RWPE1 (cell line): ENCODE measurements at regions not wholly inside any gene's neighbourhood (a gene's known extent, or its start where the extent isn't known, plus 50 kb on each side); places are given as distances from the start of the nearest gene placed in this dataset.
A peak's percentile ranks its signal among the peaks of the same experiment; 100 is the strongest.

ENCODE experiments used
- CTCF ChIA-PET: fragments of 350-600 bp; sonication (Branson Sonifier 250); formaldehyde crosslinking; extraction: SDS; loops from one replicate; lab custom pipeline; 2021; lab: Yijun Ruan, JAX
- POLR2A ChIA-PET: fragments of 400-600 bp; formaldehyde crosslinking; extraction: SDS; loops from one replicate; lab custom pipeline; 2020; ENCODE audit warnings: antibody characterized with exemption; ENCODE audit not compliant: low non-redundant PET; lab: Yijun Ruan, JAX
- DNase-seq: peaks from one replicate; pipeline ENCODE4 v3.0.0; 2012; ENCODE audit warnings: low spot score
- H3K27ac ChIP-seq: fragments of 450-650 bp; 2 replicates; pipeline ENCODE4 v1.5.1; 2017
- TF ChIP-seq, protein P1 (sequence below): fragments of 450-650 bp; conservative IDR thresholded peaks from 2 replicates; pipeline ENCODE4 v1.5.1; 2017; ENCODE audit warnings: low read depth, mild to moderate bottlenecking

DNA sequence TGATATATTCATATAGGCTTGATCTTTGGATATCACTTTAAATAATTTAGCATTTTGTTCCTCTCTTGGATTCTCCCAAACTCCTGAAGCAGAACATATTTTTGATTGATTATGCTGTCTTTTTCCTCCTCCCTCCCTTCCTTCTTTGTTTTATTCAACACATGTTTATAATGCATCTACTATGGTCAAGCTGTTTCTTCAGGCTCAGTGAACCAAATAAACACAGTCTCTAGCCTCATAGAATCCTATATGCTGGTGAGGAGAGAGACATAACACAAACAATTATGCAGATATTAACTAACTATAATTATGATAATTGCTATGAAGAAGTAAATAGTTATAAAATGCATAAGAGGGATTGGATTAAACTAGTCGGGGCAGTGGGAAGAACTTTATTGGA lies 1023.6 kb upstream of the RAG2 start:
- DNase-seq: no peak
- ChIA-PET CTCF (interaction anchor here (0.7 kb wide), 1 partner anchor 264 kb away, joined by 3 read pairs; no protein-coding TSS in a partner anchor), POLR2A (no interaction called here)
- no peak overlapping the region for H3K27ac ChIP-seq
- TF ChIP-seq, protein P1, sequence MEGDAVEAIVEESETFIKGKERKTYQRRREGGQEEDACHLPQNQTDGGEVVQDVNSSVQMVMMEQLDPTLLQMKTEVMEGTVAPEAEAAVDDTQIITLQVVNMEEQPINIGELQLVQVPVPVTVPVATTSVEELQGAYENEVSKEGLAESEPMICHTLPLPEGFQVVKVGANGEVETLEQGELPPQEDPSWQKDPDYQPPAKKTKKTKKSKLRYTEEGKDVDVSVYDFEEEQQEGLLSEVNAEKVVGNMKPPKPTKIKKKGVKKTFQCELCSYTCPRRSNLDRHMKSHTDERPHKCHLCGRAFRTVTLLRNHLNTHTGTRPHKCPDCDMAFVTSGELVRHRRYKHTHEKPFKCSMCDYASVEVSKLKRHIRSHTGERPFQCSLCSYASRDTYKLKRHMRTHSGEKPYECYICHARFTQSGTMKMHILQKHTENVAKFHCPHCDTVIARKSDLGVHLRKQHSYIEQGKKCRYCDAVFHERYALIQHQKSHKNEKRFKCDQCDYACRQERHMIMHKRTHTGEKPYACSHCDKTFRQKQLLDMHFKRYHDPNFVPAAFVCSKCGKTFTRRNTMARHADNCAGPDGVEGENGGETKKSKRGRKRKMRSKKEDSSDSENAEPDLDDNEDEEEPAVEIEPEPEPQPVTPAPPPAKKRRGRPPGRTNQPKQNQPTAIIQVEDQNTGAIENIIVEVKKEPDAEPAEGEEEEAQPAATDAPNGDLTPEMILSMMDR: no peak

DNA sequence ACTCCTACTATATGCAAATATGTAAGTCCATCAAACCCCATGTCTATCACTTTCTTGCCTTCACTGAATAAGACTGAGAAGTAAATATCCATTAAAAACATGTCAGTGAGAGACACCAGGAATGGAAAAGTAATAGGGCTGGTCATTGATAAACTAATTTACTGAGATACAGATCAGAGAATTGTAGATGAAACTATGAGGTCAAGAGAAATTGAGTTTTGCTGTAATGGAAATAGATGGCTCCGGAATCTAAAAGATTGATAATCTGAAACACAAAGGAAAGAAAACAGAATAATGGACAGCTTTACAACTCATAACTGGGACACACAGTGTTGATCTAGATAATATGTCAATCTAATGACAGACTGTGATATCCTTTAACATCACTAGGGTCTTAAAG lies 1018.3 kb upstream of the RAG2 start:
- CTCF ChIA-PET: no interaction called here
- no peak for DNase-seq
- TF ChIP-seq, protein P1: no peak
- POLR2A ChIA-PET: no interaction called here
- no peak overlapping the region for H3K27ac ChIP-seq

DNA sequence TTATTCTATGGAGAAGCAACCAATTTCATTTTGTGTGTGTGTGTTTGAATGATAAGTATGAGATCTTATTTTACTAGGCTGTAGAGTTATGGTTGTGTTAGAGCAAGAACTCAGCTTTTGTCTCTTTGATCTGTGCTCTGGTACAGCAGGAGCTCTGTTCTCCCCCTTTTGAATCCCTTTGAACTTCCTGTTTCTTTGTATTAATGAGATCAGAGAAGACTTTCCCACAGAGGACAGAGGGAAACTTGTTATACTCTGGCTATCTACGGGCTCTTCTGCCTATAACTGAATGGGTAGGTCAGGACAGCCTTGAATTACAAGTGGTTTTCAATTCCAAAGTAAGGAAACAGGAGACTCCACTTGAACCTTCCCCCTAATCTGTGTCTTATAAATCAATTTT lies 1015.0 kb upstream of the RAG2 start:
- CTCF ChIA-PET: interaction anchor here (0.6 kb wide), 1 partner anchor 237 kb away, joined by 4 read pairs; no protein-coding TSS in a partner anchor
- H3K27ac ChIP-seq: no peak overlapping the region
- TF ChIP-seq, protein P1: no peak
- POLR2A ChIA-PET: no interaction called here
- DNase-seq: no peak

DNA sequence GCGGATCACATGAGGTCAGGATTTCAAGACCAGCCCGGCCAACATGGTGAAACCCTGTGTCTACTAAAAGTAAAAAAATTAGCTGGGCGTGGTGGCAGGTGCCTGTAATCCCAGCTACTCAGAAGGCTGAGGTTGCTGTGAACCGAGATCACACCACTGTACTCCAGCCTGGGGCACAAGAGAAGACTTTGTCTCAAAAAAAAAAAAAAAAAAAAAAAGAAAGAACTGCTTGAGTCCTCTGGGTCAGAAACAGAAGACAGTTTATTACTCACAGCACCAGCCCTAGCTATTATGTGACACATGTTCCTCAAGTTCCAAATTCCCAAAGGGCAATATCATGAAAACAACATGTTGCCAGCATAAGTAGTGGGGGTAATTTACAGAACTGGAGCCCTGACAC lies 1014.1 kb upstream of the RAG2 start:
- POLR2A ChIA-PET: no interaction called here
- CTCF ChIA-PET: interaction anchor here (0.7 kb wide), 1 partner anchor 138 kb away, joined by 5 read pairs; no protein-coding TSS in a partner anchor
- no peak for DNase-seq
- H3K27ac ChIP-seq: no peak overlapping the region
- TF ChIP-seq, protein P1: no peak

DNA sequence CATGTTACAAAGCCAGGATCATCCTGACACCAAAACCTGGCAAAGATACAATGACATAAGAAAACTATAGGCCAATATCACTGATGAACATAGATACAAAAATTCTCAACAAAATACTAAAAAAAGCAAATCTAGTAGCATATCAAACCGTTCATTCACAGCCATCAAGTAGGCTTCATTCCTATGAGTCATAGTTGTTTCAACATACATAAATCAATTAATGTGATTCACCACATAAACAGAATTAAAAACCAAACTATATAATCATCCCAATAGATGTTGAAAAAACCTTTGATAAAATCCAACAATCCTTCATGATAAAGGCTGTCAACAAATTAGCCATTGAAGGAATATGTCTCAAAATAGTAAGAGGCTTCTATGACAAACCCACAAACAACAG lies 1007.2 kb upstream of the RAG2 start:
- CTCF ChIA-PET: no interaction called here
- H3K27ac ChIP-seq: no peak overlapping the region
- peak; percentile 4 for DNase-seq
- POLR2A ChIA-PET: no interaction called here
- TF ChIP-seq, protein P1: no peak

DNA sequence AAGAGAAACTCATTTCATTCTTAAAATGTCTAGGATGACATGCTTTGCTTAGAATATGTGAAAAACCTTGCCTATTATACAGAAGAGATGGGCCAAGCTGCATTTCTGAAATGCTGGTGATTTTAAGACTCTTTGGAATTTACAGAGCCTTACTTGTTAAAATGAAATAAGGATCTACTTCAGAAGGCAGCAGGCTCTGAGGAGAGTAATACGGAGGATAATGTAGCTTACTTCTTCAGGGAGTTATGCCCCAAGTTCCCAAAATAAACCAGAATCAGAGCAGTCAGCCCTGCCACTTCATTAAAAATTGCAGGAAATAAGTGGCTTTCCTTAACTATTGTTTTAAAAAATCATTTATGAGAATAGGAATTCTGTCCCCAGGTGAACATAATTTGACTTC lies 1000.3 kb upstream of the RAG2 start:
- POLR2A ChIA-PET: no interaction called here
- CTCF ChIA-PET: no interaction called here
- no peak for DNase-seq
- TF ChIP-seq, protein P1: no peak
- H3K27ac ChIP-seq: no peak overlapping the region
